Inflammatory macrophage (primary cell): ENCODE measurements at regions not wholly inside any gene's neighbourhood (a gene's known extent, or its start where the extent isn't known, plus 50 kb on each side); places are given as distances from the start of the nearest gene placed in this dataset.

Source experiments
- DNase-seq, 2 donors: peaks; one replicate each; pipeline ENCODE4 v3.0.0-alpha.2; 2020 to 2022

DNA sequence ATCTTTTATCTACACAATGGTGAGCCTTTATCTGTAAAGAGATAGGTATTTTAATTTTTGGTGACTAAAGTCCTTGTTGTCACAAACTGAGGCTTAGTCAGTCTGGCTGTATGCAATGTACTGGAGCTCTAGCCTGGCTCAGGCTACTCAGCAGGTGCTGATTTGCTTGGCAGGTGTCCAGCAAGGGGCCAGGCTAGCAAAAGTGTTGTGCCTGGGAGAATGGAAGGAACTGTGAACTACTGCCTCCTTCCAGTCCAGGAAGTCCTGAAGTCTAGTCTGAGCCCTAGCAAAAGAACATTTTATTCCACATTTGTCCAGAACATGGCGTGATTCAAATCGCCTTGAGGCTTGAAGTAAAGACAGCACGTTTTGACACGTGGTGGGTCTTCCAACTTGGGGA is 260.5 kb downstream of the CCDC85A start:
- DNase-seq = no peak

DNA sequence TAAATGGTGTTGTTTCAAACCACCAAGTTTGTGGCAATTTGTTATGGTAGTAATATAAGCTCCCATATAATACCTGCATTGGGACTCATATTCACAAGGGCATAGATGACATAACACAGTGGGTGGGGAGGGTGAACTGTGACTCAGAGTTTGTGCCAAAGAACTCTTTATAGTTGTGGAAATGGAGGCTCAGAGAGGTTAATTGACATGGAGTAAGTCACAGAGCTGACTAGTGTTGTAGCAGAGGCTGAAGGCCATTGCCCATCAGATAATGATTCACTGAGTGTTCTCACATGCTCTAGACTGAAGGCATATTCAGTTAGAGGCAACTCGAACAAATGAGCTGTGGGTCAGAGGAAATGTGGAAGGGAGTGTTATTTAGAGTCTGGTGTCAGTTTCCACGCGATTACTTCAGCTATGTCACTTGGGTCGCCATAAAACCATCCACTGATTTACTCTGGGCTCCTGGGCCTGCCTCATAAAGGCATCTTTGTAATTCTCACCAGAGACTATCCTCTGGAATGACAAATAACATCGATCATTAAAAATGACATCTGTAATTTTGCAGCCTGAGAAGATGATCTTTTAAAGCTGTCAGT is 264.7 kb downstream of the CCDC85A start:
- no peak for DNase-seq

DNA sequence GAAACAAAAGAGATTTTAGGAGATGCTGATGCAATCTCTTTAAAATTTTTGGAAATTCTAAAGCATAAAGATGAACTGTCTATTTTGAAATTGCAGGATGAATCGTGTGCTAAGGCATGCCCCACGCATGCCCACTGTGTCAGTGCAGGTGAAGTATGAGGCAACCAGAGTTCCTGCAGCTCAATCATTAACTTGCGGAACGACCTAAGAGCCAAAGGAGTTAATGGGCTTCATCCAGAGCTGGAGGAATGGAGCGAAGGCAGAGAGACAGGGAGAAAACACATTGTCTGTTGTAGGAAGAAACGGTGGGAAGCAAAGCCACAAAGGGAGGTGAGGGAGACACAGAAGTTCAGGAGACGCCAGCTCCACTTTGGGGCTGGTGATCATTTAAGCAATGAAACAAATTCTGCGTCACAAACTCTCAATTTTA is 265.2 kb downstream of the CCDC85A start:
- DNase-seq = no peak

DNA sequence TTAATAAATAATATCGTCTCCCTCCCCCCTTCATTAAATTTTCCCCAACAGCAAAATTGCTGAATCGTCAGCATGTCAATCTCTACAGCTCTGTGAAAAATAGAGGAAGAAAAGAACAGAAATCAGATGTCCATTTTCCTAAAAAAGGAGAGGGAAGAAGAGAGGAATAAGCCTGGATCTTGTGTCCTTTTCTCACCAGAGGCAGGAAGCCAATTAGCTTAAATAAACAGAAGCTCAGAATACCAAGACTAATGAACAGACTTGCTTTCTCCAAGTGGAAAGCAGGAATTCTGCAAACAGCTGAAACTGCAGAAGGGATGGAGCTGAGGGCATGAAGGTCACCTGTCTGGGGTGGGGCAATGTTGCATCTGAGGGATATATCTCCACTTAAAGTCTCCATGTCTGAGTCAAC is 265.7 kb downstream of the CCDC85A start:
- no peak for DNase-seq

DNA sequence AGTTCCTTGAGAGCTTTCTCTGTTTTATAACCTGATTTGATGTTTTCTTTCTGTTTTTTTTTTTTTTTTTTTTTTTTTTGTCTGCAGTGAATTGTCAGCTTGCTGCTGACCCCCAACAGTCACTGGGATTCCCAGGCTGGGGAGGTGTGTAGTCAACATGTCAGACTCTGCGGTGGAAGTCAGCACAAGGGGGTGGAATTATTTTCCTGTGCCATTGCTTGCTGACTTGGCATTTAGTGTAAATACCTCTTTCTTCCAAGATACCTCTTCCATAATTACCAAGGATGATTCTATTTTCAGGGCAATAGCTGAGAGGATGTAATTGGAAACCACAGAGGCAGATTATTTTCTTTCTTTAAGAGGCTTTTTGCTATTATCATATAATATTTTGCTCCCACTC is 266.3 kb downstream of the CCDC85A start:
- no peak for DNase-seq

DNA sequence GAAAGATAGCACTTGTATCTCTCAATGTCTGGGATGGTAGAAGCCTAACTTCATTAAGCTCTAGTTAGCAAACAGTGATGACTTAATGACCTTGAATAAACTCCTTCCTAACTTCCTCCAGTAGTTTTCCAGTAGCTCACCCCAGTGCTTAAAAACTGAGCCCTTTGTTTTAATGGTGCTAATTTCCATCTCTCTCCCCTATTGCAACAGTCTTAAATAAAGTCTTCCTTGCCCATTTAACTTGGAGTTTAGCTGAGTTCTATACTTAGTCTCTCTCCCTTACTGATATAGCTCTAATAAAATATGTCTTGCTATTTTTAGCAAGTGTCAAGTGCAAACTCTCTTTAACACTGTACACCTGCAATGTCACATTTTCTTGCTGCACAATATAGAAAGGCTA is 267.0 kb downstream of the CCDC85A start:
- no peak for DNase-seq

DNA sequence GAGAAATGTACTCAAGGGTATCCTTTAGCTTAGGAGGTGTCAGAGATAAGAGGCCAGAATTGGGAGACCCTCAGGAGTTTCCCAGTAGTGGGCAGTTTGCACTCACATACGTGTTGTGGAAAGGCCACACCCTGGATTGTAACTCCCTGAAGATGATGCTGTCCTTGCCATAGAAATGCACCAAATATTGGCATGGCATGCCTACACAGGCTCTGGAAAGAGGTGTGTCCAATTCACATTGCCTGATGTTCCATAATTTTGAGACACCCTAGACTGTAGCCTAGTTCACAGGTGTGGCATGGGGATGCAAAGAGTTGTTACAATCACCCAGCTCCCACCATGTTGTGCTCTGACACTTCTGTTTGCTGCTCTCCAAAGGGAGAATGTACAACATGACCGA is 271.9 kb downstream of the CCDC85A start:
- DNase-seq = no peak

DNA sequence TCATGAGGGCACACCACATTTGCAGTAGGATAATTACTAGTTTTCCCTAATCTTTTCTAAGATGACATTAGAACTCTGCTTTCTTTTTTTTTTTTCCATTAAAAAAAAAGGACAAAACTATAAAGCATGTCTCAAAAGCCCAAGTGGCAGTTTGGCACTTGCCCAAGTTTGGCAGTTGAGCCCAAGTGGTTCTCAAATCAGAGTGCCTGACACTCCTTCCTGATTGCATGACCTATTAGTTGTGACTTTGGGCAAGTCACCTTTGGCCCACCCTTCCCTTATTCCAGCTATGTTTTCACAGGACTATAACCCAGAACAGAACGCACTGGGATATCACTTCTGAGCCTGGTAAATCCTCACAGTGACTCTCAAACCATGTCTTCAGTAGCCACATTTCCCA is 273.0 kb downstream of the CCDC85A start:
- DNase-seq = no peak

DNA sequence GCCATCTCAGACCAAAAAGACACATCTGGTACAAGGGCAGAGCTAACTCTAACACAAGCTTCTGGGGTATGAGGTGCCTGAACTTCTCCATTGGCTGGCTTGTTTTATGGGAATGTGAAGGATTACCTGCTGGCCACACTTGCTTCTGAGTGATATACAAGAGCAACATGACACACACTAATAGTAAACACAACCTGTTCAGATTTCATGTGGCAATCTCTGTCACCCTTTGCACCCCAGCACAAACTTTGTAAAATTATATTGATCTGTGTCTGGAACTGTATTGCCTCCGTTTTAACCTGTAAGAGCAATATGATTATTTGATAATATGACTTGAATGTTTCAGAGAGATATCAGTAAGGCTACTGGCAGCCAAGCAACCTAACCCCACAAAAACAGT is 276.7 kb downstream of the CCDC85A start:
- no peak for DNase-seq

DNA sequence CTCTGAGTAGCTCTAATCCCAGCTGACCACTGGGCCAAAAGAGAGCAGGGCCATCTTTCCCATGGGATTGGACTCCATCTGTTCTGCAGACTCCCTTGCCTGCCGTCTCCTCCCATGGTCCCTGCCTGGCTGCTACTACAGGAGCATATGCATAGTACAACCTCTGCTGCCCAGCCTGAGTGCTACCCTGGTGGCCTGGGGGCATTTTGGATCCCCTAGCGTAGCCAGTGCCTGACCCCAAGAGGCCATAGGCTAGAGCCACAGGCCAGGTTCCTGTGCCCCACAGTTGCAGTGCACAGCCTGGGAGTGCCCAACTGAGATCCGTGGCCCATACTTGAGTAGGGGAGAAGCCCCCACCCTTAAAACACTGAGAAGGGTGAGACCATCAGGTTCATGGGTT is 280.3 kb downstream of the CCDC85A start:
- DNase-seq = no peak

DNA sequence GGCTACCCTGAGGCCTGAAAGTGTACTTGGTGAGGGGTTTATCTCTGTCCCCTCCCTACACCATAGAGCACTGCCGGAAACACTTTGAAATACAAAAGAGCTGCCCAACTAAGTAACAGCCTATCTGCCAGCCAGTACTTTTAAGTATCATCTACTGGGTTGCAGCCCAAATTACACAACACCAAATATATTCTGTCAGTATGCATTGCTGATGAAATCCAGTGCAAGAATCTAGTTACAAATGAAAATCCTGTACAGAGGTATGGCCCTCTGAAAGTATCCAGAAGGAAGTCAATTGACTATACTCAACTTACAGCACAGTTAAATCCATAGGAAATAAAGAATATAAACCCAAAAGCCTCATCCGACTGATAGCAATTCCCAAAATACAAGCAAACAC is 280.8 kb downstream of the CCDC85A start:
- DNase-seq = no peak

DNA sequence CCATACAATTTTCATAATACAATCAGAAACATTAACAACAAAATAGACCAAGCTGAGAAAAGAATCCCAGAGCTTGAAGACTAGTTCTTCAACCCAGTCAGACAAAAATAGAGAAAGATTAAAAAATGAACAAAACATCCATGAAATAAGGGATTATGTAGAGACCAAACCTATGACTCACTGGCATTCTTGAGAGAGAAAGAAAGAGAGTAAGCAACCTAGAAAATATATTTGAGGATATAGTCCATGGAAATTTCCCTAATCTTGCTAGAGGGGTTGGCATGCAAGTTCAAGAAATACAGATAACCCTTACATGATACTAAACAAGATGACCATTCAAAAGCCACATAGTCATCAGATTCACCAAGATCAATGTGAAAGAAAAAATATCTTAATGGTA is 281.7 kb downstream of the CCDC85A start:
- DNase-seq = no peak

DNA sequence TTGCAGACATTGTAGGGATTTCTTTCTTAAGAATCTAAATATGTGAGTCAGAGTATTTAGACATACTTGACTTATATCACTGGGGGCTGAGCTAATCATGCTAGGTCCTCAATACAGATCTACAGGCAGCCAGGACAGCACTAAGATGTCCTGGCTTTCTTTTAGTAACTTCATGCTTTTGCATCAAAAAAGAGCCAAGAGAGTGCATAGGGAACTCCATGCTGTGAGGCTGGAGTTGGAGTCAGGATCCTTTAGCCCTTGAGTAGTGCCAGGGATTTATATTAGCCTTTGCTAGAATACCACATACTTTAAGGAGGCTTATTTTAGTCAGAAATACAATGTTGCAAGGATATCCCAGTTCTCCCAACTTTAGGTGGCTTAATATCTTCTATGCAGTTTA is 289.7 kb downstream of the CCDC85A start:
- DNase-seq = no peak

DNA sequence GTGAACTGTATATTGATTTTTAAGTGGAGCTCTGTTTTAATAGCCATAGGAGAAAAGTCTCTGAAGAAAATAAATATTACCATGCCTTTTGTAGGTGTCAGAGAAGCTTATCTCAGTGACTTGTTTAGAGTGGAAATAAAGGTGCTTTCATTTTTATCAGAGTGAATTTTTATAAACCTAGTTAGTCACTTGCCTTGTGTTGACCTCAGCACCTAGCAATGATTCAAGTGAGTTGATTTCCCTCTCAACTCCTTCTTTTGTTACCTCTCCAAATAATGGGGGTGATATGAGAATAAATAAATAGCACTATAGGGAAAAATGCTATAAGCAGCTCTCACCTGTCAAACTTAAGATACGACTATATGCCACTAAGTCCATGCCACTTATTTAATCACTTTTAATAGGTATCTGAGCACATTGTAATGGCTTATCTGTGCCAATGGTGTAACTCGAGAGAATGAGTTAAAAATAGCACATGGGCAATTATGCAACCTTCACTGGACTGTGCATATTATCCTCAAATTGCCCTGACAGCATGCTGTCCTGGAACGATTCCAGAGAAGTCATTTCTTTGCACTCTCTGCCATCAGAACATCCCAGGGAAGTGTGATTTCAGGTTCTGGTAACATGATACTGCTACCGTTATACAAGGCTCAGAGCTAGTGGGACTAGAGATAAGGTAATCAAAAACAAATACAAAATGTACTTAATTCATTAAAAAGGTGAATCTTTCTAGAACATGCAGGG is 290.8 kb downstream of the CCDC85A start:
- no peak for DNase-seq

DNA sequence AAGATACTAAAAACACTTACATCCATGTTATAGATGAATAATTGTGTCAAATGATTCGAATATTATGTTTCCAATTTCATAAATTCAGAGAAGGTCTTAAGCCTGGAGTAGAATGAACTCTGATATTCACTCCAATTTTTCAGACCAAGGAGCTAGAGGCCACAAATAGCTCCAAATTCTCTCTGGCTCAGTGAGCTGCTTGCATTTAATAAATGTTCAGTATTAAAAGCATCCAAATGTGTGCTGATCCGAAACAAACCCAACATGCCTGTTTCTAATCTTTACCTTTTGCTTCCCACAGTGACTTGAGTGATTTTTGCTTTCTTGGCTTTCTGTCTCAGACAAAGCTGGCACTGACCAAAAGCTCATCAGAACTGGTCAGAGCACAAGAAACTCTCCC is 291.4 kb downstream of the CCDC85A start:
- no peak for DNase-seq

DNA sequence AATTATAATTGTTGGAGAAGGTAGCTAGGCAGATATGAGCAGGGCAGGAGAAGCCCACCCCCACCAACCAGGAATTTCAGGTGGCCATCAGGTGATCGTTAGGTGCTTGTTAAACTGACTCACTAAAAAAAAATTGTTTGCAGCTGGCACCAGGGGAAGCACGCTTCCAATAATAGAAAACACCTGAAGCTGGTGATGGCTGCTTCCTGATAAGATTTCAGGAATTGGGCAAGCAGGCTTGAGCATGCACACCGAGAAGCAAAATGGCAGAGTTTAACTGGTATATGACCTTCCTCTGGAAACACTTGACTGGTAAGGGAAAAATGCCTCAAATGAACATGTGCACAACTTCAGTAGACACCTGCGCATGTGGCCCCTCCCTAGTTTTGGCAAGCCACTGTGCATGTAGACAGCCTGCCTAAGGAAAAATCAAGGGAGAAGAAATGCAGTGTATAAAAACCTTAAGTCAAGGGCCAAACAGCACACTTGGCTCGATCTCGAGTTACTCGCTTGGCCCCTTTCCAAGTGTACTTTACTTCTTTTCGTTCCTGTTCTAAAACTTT is 292.8 kb downstream of the CCDC85A start:
- no peak for DNase-seq

DNA sequence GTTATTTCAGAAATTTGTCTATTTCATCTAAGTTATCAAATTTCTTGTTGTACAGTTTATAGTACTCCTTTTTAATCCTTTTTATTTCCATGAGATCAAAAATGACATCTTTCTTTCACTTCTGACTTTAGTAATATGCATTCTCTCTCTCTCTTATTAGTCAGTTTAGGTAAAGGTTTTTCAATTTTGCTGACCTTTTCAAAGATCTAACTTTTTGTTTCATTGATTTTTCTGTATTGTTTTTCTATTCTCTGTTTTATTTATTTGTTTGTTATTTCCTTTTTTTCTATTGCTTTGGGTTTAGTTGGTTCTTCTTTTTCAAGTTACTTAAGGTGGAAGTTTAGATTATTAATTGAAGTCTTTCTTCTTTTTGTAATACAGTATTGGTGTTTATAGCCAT is 294.2 kb downstream of the CCDC85A start:
- DNase-seq = no peak

DNA sequence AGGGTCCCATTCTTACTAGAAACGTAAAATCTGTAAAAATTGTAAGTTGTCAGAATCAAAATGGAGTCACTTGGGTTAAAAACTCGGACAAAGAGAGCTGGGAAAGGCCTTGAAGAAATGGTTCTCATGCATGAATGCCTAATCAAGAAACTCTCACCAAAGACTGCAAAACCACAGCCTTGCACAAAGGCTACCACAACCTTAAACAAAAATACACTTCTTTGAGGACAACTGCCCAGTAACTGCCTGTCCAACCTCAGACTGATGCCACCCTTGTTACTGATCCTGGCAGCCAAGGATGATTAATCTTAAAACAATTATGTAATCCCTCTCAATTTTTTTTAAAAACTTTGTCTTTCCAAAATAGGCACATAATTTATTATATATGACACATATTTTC is 299.3 kb downstream of the CCDC85A start:
- no peak for DNase-seq

DNA sequence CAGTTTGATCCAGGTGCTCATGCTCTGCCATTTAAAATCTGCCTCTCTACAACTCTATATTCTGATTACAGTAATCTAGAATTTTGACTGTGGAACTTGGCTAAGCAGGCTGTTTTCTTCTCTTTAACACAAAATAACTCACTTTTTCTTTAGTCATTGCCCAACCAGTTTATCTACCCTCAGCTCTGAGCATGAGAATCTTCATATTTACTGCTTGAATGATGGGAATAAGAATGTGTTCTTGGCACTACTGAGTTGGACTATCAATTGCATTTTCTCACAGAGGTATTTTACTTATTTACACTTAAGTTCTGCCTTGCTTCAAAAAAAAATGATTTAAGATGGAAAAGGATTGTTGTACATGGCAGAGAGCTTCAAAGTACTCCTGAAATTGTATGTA is 301.1 kb downstream of the CCDC85A start:
- no peak for DNase-seq

DNA sequence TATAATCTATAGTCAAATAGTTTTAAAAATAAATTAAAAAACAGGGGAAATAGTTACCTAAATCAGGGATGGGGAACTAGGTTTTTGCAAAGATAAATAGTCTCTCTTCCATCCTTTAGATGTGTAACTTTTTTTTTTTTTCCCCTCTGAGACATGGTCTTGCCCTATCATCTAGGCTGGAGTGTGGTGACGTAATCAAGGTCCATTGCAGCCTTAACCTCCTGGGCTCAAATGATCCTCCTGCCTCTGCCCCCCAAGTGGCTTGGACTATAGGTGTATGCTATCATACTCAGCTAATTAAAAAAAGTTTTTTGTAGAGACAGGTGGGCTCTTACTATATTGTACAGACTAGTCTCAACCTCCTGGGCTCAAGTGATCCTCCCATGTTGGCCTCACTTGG is 316.5 kb downstream of the CCDC85A start:
- no peak for DNase-seq

DNA sequence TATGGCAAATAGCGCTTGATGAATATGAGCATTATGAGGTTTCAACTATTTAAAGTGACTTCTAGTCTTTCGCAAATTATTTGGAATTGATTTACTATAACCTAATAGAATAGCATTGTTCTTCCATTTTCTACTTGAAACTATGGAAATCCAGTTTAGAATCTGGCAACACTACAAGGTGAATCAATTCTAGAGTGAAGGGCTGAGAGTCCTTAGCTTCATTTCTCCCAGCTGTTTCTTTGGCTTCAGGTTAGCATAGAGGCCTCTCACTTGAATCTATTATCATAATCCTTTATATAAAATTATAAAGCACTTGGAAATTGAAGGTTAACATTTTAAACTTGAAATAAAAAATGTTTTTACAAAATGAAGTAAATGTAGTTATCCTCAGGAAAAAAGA is 318.8 kb downstream of the CCDC85A start:
- DNase-seq = no peak

DNA sequence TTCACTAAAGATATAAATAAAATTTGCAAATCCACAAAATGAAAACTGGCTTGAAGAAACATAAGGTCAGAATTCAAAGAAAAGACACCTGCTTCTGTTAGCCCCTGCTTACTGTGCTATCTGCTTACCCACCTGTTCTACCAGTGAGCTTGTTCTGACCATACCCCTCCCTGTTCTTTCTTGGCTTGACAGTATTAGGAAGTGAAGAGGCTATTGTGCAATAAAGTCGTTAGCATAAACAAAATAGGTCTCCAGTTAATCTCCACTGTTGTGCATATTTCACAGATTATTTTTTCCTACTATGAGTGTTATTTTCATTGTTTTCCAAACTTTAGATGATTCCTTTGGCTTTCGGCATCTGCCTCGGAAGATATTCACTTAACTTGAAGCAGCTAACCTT is 322.1 kb downstream of the CCDC85A start:
- no peak for DNase-seq

DNA sequence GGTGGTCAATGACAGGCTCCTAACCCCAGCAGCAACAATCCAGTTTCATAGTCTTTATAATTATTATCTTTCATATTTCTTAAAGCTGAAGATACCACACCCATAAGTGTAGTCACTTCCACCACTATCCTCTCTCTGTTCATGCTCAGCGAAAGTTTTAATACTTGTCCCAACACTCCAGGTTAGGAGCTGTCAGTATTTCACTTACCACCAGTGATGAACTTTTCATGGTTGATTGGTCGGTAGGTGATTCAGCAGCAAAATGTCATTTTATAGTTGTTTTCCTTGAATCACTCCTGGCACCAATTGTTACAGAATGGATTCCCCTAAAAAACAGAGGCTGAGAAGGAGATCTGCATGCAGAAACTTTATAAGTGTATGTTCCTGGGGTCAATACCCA is 324.9 kb downstream of the CCDC85A start:
- DNase-seq = no peak

DNA sequence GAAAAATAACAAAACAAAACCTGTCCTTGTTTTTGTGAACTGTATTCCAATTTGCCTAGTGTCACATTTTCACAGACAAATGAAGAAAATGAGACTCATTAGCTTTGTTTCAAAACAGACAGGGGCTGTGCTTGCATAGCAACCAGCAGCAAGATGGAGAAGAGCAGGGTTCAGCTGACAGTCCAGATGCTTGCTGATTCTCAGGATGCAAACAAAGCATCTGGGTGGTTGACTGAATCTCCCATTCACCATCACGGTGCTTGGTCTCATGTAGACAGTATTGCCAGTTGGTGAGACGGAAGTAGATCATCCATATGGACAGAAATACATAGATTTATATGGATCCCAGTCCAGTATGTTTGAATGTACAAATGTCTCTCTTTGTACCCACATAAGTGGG is 326.8 kb downstream of the CCDC85A start:
- no peak for DNase-seq

DNA sequence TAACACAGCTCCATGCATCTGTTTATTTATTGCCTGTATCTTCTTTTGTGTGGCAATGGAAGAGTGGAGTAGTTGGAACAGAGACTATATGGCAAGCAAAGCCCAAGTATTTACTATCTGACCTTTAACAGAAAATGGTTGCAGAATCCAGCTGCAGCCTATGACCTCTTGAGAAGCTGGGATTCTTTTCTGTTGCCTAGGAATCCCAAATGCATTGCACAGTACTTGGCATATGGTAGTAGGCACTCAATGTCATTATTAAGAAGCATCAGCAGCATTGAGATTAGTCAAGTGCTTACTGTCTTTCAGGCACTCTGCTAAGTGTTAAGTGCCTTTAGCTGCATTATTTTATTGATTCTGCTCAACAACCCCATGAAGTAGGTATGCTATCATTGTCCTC is 331.6 kb downstream of the CCDC85A start:
- no peak for DNase-seq
